CD14-positive monocyte (primary cell): ENCODE measurements at regions not wholly inside any gene's neighbourhood (a gene's known extent, or its start where the extent isn't known, plus 50 kb on each side); places are given as distances from the start of the nearest gene placed in this dataset.
"Not testable (repeated sequence)": the region's sequence is repeated elsewhere in the genome, so short reads cannot be mapped to it uniquely, and the experiment has no call there.

Experiments
- DNase-seq, 3 donors: peaks; one replicate each; pipeline ENCODE4 v3.0.0-alpha.2; 2011 to 2022
- H2AFZ ChIP-seq: 2 replicates; pipeline ENCODE4 v1.6.0; 2012; ENCODE audit warnings: mild to moderate bottlenecking, low read depth, low read length, inconsistent platforms; ENCODE audit not compliant: insufficient read depth, poor library complexity, severe bottlenecking
- H3K27ac ChIP-seq, 2 donors: 1 replicate in 1 of 2; 2 replicates in 1 of 2; pipeline ENCODE4 v1.5.1; 2012 to 2013; ENCODE audit warnings: low read length in 2 of 2, control low read depth in 1 of 2, inconsistent platforms in 1 of 2, low read depth in 1 of 2, mild to moderate bottlenecking in 1 of 2
- H3K27me3 ChIP-seq, 2 donors: one replicate each; pipeline versions ENCODE4 v1.6.0 to v1.6.1; 2011 to 2013; ENCODE audit warnings: low read length in 2 of 2; ENCODE audit not compliant: control insufficient read depth in 2 of 2, insufficient read depth in 2 of 2
- H3K36me3 ChIP-seq, 2 donors: replicated peaks in 1 of 2; 1 replicate in 1 of 2; 2 replicates in 1 of 2; pipeline versions ENCODE4 v1.5.1 to v1.6.1; 2012 to 2013; ENCODE audit warnings: low read length in 2 of 2, control low read depth in 1 of 2, inconsistent platforms in 1 of 2, mild to moderate bottlenecking in 1 of 2; ENCODE audit not compliant: insufficient read depth in 2 of 2, control insufficient read depth in 1 of 2
- H3K4me1 ChIP-seq, 2 donors: 1 replicate in 1 of 2; 2 replicates in 1 of 2; pipeline versions ENCODE4 v1.5.1 to v1.6.1; 2012 to 2013; ENCODE audit warnings: low read length in 2 of 2, control low read depth in 1 of 2, inconsistent platforms in 1 of 2, mild to moderate bottlenecking in 1 of 2, moderate library complexity in 1 of 2; ENCODE audit not compliant: insufficient read depth in 2 of 2, control insufficient read depth in 1 of 2
- H3K4me2 ChIP-seq: replicated peaks from 2 replicates; pipeline ENCODE3; 2012; ENCODE audit warnings: low read length, moderate library complexity, mild to moderate bottlenecking; ENCODE audit not compliant: poor library complexity, severe bottlenecking; ENCODE audit errors: extremely low read depth
- H3K4me3 ChIP-seq, 3 experiments: fragments of 200-600 bp in 1 of 3; sonication (generic) in 1 of 3; replicated peaks in 1 of 3; 1 replicate in 2 of 3; 2 replicates in 1 of 3; pipeline ENCODE4 v1.5.1; 2011 to 2013; ENCODE audit warnings: low read length in 3 of 3, mild to moderate bottlenecking in 3 of 3, control low read depth in 2 of 3, low read depth in 2 of 3, inconsistent platforms in 1 of 3, moderate library complexity in 1 of 3
- H3K79me2 ChIP-seq: 2 replicates; pipeline ENCODE4 v1.6.0; 2012; ENCODE audit warnings: mild to moderate bottlenecking, control low read depth, inconsistent platforms, low read length, moderate library complexity; ENCODE audit not compliant: insufficient read depth
- H3K9ac ChIP-seq: 2 replicates; pipeline ENCODE4 v1.6.0; 2017; ENCODE audit warnings: low read length, mild to moderate bottlenecking; ENCODE audit not compliant: insufficient read depth, poor library complexity, severe bottlenecking
- H3K9me3 ChIP-seq, 2 donors: replicated peaks in 1 of 2; 1 replicate in 1 of 2; 2 replicates in 1 of 2; pipeline versions ENCODE4 v1.5.1 to v1.6.1; 2012 to 2013; ENCODE audit warnings: low read length in 2 of 2, control low read depth in 1 of 2; ENCODE audit not compliant: control insufficient read depth in 1 of 2, insufficient read depth in 1 of 2
- H4K20me1 ChIP-seq: 2 replicates; pipeline ENCODE4 v1.6.0; 2012; ENCODE audit warnings: mild to moderate bottlenecking, low read length, control low read depth, moderate library complexity; ENCODE audit not compliant: insufficient read depth
- H3K27ac Mint-ChIP-seq, 7 donors: one replicate each; pipeline ENCODE4 v1.8.0; 2020; ENCODE audit warnings: mild to moderate bottlenecking in 7 of 7, mixed read lengths in 7 of 7, moderate library complexity in 6 of 7, inconsistent platforms in 2 of 7
- H3K27me3 Mint-ChIP-seq, 3 donors: one replicate each; pipeline ENCODE4 v1.8.0; 2021 to 2022; ENCODE audit warnings: low read depth in 3 of 3, mild to moderate bottlenecking in 3 of 3, mixed read lengths in 3 of 3, moderate library complexity in 3 of 3, inconsistent platforms in 1 of 3
- H3K36me3 Mint-ChIP-seq, 2 donors: one replicate each; pipeline ENCODE4 v1.8.0; 2020; ENCODE audit warnings: mixed read lengths in 2 of 2, inconsistent platforms in 1 of 2, mild to moderate bottlenecking in 1 of 2
- H3K4me1 Mint-ChIP-seq: one replicate; pipeline ENCODE4 v1.8.0; 2020; ENCODE audit warnings: mild to moderate bottlenecking, mixed read lengths
- H3K4me3 Mint-ChIP-seq, 2 donors: one replicate each; pipeline ENCODE4 v1.8.0; 2020; ENCODE audit warnings: mild to moderate bottlenecking in 2 of 2, mixed read lengths in 2 of 2, moderate library complexity in 1 of 2
- H3K9me3 Mint-ChIP-seq, 7 donors: one replicate each; pipeline ENCODE4 v1.8.0; 2020 to 2022; ENCODE audit warnings: mixed read lengths in 7 of 7, mild to moderate bottlenecking in 6 of 7, moderate library complexity in 6 of 7, inconsistent platforms in 2 of 7
- WGBS: methylation state at CpG from one replicate; pipeline ENCODE4 v1.1.5; 2013; ENCODE audit warnings: missing lambda C conversion rate; ENCODE audit not compliant: insufficient coverage; 5-methylcytosine and 5-hydroxymethylcytosine counted together
- intact Hi-C, 2 donors: fragments of 100-400 bp; cut with micrococcal nuclease; formaldehyde crosslinking; loops; one replicate each; pipeline versions ENCODE4 v1.15.0 to v1.15.1; 2023
- TF ChIP-seq, protein P1 (sequence below): fragments of 200-600 bp; IDR thresholded peaks from one replicate; pipeline ENCODE4 v1.8.0; 2022; ENCODE audit warnings: antibody characterized with exemption, mild to moderate bottlenecking

DNA sequence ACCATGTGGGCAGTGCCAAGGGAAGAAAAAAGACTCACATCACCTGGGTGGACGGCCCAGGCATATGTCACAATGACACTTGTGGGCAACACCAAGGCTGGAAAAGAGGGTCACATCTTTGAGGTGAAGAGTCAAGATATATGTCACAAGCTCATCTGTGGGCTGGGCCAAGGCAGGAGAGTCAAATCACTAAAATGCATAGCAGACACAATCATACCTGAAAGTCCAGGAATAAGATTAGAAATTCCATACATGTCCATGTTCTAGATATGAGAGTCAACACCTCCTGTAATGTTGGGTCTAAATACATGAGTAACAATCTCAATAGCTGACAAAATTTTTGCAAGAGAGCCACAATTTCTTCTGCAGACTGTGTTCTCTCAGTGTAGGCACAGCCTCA, 145.0 kb downstream of the ZNF675 start:
- Histone ChIP-seq H3K4me3 (no peak overlapping the region), H4K20me1 (no peaks in the 10 kb centered on the region), H3K9me3 (peaks cover 48 to 93% of the 10 kb centered on the region in 2 donors), H3K27me3 (no peaks in the 10 kb centered on the region), H3K4me2 (no peak overlapping the region), H3K36me3 (no peaks in the 10 kb centered on the region), H3K27ac (no peak overlapping the region), H2AFZ (no peak overlapping the region), H3K79me2 (no peaks in the 10 kb centered on the region), H3K9ac (no peak overlapping the region), H3K4me1 (no peaks in the 10 kb centered on the region)
- no peaks in the 10 kb centered on the region for H3K4me1 Mint-ChIP-seq
- H3K4me3 Mint-ChIP-seq, result no peak overlapping the region
- TF ChIP-seq, protein P1, sequence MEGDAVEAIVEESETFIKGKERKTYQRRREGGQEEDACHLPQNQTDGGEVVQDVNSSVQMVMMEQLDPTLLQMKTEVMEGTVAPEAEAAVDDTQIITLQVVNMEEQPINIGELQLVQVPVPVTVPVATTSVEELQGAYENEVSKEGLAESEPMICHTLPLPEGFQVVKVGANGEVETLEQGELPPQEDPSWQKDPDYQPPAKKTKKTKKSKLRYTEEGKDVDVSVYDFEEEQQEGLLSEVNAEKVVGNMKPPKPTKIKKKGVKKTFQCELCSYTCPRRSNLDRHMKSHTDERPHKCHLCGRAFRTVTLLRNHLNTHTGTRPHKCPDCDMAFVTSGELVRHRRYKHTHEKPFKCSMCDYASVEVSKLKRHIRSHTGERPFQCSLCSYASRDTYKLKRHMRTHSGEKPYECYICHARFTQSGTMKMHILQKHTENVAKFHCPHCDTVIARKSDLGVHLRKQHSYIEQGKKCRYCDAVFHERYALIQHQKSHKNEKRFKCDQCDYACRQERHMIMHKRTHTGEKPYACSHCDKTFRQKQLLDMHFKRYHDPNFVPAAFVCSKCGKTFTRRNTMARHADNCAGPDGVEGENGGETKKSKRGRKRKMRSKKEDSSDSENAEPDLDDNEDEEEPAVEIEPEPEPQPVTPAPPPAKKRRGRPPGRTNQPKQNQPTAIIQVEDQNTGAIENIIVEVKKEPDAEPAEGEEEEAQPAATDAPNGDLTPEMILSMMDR, result no peak
- intact Hi-C loops, result no loop called here
- no peaks in the 10 kb centered on the region for H3K36me3 Mint-ChIP-seq
- peaks cover 11 to 62% (median 30%) of the 10 kb centered on the region in 7 donors for H3K9me3 Mint-ChIP-seq
- no peak for DNase-seq
- WGBS, result no CpG with 5 or more reads among the region's 1 CpG
- H3K27me3 Mint-ChIP-seq, result no peaks in the 10 kb centered on the region
- H3K27ac Mint-ChIP-seq, result no peak overlapping the region

DNA sequence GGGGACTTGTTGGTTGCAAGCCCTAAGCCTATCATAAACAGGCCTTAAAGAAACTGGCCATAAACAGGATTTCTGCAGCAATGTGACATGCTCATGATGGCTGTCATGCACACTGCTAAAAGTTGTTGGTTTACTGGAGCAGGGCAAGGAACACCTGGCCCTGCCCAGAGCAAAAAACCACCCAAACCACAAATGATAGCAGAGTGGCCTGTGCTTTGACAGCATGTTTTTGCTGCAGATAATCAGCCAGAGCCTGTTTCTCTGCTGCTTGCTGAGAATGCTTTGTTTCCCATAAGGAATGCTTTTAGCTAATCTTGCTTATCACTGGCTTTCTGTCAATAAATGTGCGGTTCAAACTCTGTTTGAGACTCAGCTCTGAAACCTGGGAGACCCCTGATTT, 144.9 kb upstream of the ZNF91 start:
- H3K27me3 ChIP-seq, H3K79me2 ChIP-seq, H4K20me1 ChIP-seq, H2AFZ ChIP-seq, H3K4me3 Mint-ChIP-seq, intact Hi-C loops, DNase-seq, H3K27ac Mint-ChIP-seq, H3K9ac ChIP-seq, H3K4me1 ChIP-seq, H3K36me3 ChIP-seq, H3K4me2 ChIP-seq, H3K36me3 Mint-ChIP-seq, H3K27ac ChIP-seq, H3K27me3 Mint-ChIP-seq, H3K4me1 Mint-ChIP-seq, H3K4me3 ChIP-seq: not testable (repeated sequence)
- peaks cover 8 to 52% (median 24%) of the 10 kb centered on the region in 7 donors for H3K9me3 Mint-ChIP-seq
- no CpG with 5 or more reads among the region's 1 CpG for WGBS
- H3K9me3 ChIP-seq, result peaks cover 30 to 83% of the 10 kb centered on the region in 2 donors
